ENCODE measurements at regions not wholly inside any gene's neighbourhood (a gene's known extent, or its start where the extent isn't known, plus 50 kb on each side); places are given as distances from the start of the nearest gene placed in this dataset.

DNA sequence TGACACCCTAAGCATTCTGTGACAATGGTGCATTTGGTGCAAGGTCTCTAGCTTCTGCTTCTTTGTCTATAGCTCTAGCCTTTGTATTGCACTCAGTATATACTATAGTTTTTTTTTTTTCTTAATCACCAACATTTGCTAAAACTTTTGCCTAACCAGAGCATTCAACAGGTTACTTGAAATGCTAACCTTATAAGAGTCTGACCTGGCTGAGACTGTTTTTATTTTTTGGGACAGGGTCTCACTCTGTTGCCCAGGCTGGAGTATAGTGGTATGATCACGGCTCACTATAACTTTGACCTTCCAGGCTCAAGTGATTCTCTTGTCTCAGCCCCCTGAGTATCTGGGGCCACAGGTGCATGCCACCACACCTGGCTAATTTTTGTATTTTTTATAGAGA, 92.4 kb downstream of the ZNF365 start:
- TF ChIP-seq EZH2phosphoT487 (IDR thresholded peaks at IDR 0.05; ENCODE audit: insufficient read depth, low read depth) (no peak), EZH2 (IDR thresholded peaks at IDR 0.05; ENCODE audit: insufficient read depth, poor library complexity, severe bottlenecking) (no peak)

Data from GM23248 (cell line).